ENCODE measurements at regions not wholly inside any gene's neighbourhood (a gene's known extent, or its start where the extent isn't known, plus 50 kb on each side); places are given as distances from the start of the nearest gene placed in this dataset.
A peak's percentile ranks its signal among the peaks of the same experiment; 100 is the strongest.

GRCh38 chr19:29326849-29327840 is 114.2 kb upstream of the UQCRFS1 start:
- DNase-seq (ENCODE audit: low spot score), result peak; percentile 9
- H3K4me3 ChIP-seq (ENCODE audit: low read depth, low read length, poor library complexity, severe bottlenecking), result no peak overlapping the region
- POLR2A ChIA-PET, result no interaction called here

GRCh38 chr19:29328586-29328985 is 115.6 kb upstream of the UQCRFS1 start:
- H4K20me1 ChIP-seq (ENCODE audit: insufficient read depth, low read length), result no peaks in the 10 kb centered on the region
- intact Hi-C loops (cut with micrococcal nuclease; ENCODE audit: unreplicated experiment), result no loop called here
- no peaks in the 10 kb centered on the region for H3K79me2 ChIP-seq (ENCODE audit: insufficient read depth, low read depth, low read length)
- peaks cover 33% of the 10 kb centered on the region for H3K4me1 ChIP-seq (ENCODE audit: insufficient read depth, low read length, poor library complexity, severe bottlenecking)
- no peak overlapping the region for H3K4me3 ChIP-seq (ENCODE audit: low read depth, low read length, poor library complexity, severe bottlenecking)
- H3K36me3 ChIP-seq (ENCODE audit: insufficient read depth, low read length), result no peaks in the 10 kb centered on the region; the same call in 1 of the 2 replicates
- no TSS peak for BruUV-seq (replicated peaks)
- no peak overlapping the region for H3K4me2 ChIP-seq (ENCODE audit: low read length)
- H3K9me3 ChIP-seq (ENCODE audit: low read length), result peaks cover 7% of the 10 kb centered on the region; the same call in 1 of the 2 replicates
- H3K9me2 ChIP-seq (ENCODE audit: insufficient read depth, low read length), result no peaks in the 10 kb centered on the region
- POLR2A ChIA-PET, result interaction anchor here (1.0 kb wide), 1 partner anchor 15 kb away, joined by 3 read pairs; no protein-coding TSS in a partner anchor
- CTCF ChIA-PET (ENCODE audit: unreplicated experiment), result no interaction called here
- H3K27ac ChIP-seq (ENCODE audit: low read depth, low read length, poor library complexity, severe bottlenecking), result no peak overlapping the region
- TF ChIP-seq CTCF (conservative IDR thresholded peaks at IDR 0.05; ENCODE audit: low read length) (no peak), EZH2phosphoT487 (IDR thresholded peaks at IDR 0.05; ENCODE audit: borderline replicate concordance, low read depth, low read length) (no peak)
- no peak for DNase-seq (ENCODE audit: low spot score)
- H2AFZ ChIP-seq (ENCODE audit: low read length), result no peak overlapping the region

More at GRCh38 chr19:29326849-29327840, 114.2 kb upstream of the UQCRFS1 start:
- no peak for TF ChIP-seq CTCF (conservative IDR thresholded peaks at IDR 0.05; ENCODE audit: low read length)
- TF ChIP-seq EZH2phosphoT487 (IDR thresholded peaks at IDR 0.05; ENCODE audit: borderline replicate concordance, low read depth, low read length), result no peak
- Histone ChIP-seq H3K9me3 (ENCODE audit: low read length) (peaks cover 7% of the 10 kb centered on the region; the same call in 1 of the 2 replicates), H3K4me2 (ENCODE audit: low read length) (peak overlapping the region; percentile 72), H3K36me3 (ENCODE audit: insufficient read depth, low read length) (no peaks in the 10 kb centered on the region; the same call in 1 of the 2 replicates), H4K20me1 (ENCODE audit: insufficient read depth, low read length) (no peaks in the 10 kb centered on the region), H3K27ac (ENCODE audit: low read depth, low read length, poor library complexity, severe bottlenecking) (peak overlapping the region; percentile 73), H3K79me2 (ENCODE audit: insufficient read depth, low read depth, low read length) (no peaks in the 10 kb centered on the region), H2AFZ (ENCODE audit: low read length) (no peak overlapping the region), H3K4me1 (ENCODE audit: insufficient read depth, low read length, poor library complexity, severe bottlenecking) (peaks cover 33% of the 10 kb centered on the region), H3K9me2 (ENCODE audit: insufficient read depth, low read length) (no peaks in the 10 kb centered on the region)
- no TSS peak for BruUV-seq (replicated peaks)
- intact Hi-C loops (cut with micrococcal nuclease; ENCODE audit: unreplicated experiment), result no loop called here
- CTCF ChIA-PET (ENCODE audit: unreplicated experiment), result no interaction called here
